Right lobe of liver (tissue), 6 donors: ENCODE measurements at regions not wholly inside any gene's neighbourhood (a gene's known extent, or its start where the extent isn't known, plus 50 kb on each side); places are given as distances from the start of the nearest gene placed in this dataset.
A peak's percentile ranks its signal among the peaks of the same experiment; 100 is the strongest.
"Not testable (repeated sequence)": the region's sequence is repeated elsewhere in the genome, so short reads cannot be mapped to it uniquely, and the experiment has no call there.

Experiments used
- ATAC-seq, 4 donors: fragments of 200-7000 bp; cut with Tn5 transposase; one replicate each; pipeline ENCODE4 v1.9.1; 2020; ENCODE audit warnings: mild to moderate bottlenecking in 4 of 4, moderate library complexity in 4 of 4
- DNase-seq, 3 donors: peaks; one replicate each; pipeline ENCODE4 v3.0.0-alpha.2; 2020
- H3K27ac ChIP-seq, 3 donors: fragments of 200-600 bp; one replicate each; pipeline ENCODE4 v1.8.0; 2022
- H3K27me3 ChIP-seq, 2 donors: fragments of 200-600 bp; one replicate each; pipeline ENCODE4 v1.8.0; 2022
- H3K36me3 ChIP-seq, 4 donors: fragments of 200-600 bp; sonication (generic) in 1 of 4; one replicate each; pipeline versions ENCODE4 v1.5.1 to v1.8.0; 2017 to 2022; ENCODE audit warnings: control low read depth in 1 of 4
- H3K4me1 ChIP-seq, 4 donors: fragments of 200-600 bp; sonication (generic) in 1 of 4; one replicate each; pipeline versions ENCODE4 v1.5.1 to v1.8.0; 2017 to 2022; ENCODE audit warnings: control low read depth in 1 of 4
- H3K4me3 ChIP-seq, 3 donors: fragments of 200-600 bp; one replicate each; pipeline ENCODE4 v1.8.0; 2022
- H3K9me3 ChIP-seq, 4 donors: fragments of 200-600 bp; sonication (generic) in 1 of 4; one replicate each; pipeline versions ENCODE4 v1.5.1 to v1.8.0; 2017 to 2022; ENCODE audit warnings: control low read depth in 1 of 4
- POLR2A ChIP-seq: fragments of 450-650 bp; IDR thresholded peaks from one replicate; pipeline ENCODE4 v1.6.1; 2017; ENCODE audit warnings: antibody characterized with exemption, mild to moderate bottlenecking
- WGBS: methylation state at CpG from one replicate; pipeline ENCODE4 v1.1.6; 2018; ENCODE audit warnings: low coverage, low lambda C conversion rate; ENCODE audit not compliant: insufficient coverage; ENCODE audit errors: missing lambda C conversion rate; 5-methylcytosine and 5-hydroxymethylcytosine counted together
- intact Hi-C, 2 donors: fragments of 100-400 bp; cut with DNase I; formaldehyde crosslinking; loops; one replicate each; pipeline versions ENCODE4 v1.11.2 to v1.14.1; 2022
- TF ChIP-seq, protein P1 (sequence below), 4 donors: fragments of 200-600 bp in 3 of 4; fragments of 450-650 bp in 1 of 4; IDR thresholded peaks; one replicate each; pipeline versions ENCODE4 v1.5.1 to v1.8.0; 2016 to 2022; ENCODE audit warnings: antibody characterized with exemption in 4 of 4, mild to moderate bottlenecking in 2 of 4
- donor health status: DM: no; HTN: yes; CAD: no.
- donor health status: DM: no; HTN: no; CAD: no.
- donor health status: DM: no; HTN: no; CAD: no.
- donor health status: DM: no; HTN: yes; CAD: no.
- donor health status: DM: no; HTN: yes; CAD: no.

DNA sequence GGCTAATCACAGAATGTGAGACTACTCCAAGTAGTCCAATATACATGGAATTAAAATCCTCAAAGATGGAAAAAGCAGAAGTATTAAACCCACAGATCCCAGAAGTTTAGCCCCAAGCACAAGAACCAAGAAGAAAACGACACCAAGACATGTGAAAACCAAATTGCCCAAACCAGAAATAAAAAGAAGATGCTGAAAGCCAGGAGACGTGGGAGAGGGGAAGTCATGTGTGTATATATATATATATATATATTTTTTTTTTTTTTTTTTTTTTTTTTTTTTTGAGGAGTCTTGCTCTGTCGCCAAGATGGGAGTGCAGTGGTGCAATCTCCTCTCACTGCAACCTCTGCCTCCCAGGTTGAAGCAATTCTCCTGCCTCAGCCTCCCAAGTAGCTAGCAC lies 376.9 kb upstream of the FRG1 start:
- H3K36me3 ChIP-seq, DNase-seq, H3K4me1 ChIP-seq, H3K27me3 ChIP-seq, H3K4me3 ChIP-seq, H3K27ac ChIP-seq, H3K9me3 ChIP-seq, ATAC-seq, intact Hi-C loops: not testable (repeated sequence)
- 24% methylated on average over 2 of the region's 3 CpGs for WGBS

DNA sequence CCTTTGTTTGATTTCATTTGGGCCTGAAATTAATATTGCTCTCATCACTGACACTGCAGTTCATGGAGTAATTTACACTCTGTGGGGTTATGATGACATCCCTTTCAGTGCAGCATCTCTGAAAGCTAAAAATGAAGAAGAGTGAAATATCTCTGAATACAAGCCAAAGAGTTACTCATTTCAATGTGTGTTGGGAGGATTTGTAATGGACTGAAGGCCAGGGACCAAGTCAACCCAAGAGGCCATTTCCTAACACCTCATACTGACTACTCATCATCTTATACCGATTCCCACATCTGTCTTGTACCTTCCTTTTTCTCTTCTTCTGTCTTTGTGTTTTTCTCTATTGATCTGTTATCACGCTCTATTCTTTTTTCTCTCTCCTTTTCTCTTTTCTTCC lies 374.4 kb upstream of the FRG1 start:
- H3K27ac ChIP-seq, H3K4me3 ChIP-seq, intact Hi-C loops, H3K9me3 ChIP-seq, H3K36me3 ChIP-seq, ATAC-seq, DNase-seq, H3K4me1 ChIP-seq, H3K27me3 ChIP-seq: not testable (repeated sequence)
- 56% methylated on average over 2 of the region's 2 CpGs for WGBS

DNA sequence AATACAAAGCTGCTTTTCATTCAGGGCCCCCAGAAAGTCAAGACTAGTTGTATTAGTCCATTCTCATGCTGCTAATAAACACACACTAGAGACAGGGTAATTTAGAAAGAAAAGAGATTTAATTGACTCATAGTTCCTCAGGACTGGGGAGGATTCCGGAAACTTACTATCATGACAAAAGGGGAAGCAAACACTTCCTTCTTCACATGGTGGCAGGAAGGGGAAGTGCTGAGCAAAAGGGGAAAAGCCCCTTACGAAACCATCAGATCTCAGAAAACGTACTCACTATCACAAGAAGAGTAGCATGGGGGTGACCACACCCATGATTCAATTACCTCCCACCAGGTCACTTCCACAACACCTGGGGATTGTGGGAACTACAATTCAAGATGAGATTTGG lies 373.8 kb upstream of the FRG1 start:
- 36% methylated on average over 3 of the region's 3 CpGs for WGBS
- H3K27ac ChIP-seq, intact Hi-C loops, H3K4me1 ChIP-seq, H3K27me3 ChIP-seq, H3K4me3 ChIP-seq, H3K36me3 ChIP-seq, DNase-seq, H3K9me3 ChIP-seq: not testable (repeated sequence)
- ATAC-seq, result peak; percentile 29 to 64 (median 50)

DNA sequence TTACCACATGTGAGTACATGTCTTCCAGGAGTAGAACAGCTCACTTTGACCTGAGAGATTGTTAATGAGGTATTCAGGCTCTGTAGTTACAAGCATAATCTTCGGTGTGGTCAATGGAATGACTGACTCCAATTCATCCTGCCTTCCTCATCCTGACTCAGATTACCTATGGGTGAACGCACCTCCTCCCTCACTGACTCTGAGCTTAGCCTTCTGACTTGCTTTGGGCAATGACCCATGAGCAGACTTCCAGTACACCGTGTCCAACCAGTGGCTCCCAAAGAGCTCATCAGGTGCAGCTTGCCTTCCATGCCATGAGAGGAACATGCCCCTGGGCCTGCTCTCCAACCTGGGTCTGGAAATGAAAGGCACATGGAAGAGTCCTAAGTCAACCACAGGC lies 361.0 kb upstream of the FRG1 start:
- H3K4me3 ChIP-seq, intact Hi-C loops, H3K27me3 ChIP-seq, H3K9me3 ChIP-seq, H3K27ac ChIP-seq, H3K36me3 ChIP-seq, H3K4me1 ChIP-seq, DNase-seq: not testable (repeated sequence)
- ATAC-seq, result peak in 1 of 4 donors; percentile 37
- WGBS, result 40% methylated on average over 1 of the region's 3 CpGs

DNA sequence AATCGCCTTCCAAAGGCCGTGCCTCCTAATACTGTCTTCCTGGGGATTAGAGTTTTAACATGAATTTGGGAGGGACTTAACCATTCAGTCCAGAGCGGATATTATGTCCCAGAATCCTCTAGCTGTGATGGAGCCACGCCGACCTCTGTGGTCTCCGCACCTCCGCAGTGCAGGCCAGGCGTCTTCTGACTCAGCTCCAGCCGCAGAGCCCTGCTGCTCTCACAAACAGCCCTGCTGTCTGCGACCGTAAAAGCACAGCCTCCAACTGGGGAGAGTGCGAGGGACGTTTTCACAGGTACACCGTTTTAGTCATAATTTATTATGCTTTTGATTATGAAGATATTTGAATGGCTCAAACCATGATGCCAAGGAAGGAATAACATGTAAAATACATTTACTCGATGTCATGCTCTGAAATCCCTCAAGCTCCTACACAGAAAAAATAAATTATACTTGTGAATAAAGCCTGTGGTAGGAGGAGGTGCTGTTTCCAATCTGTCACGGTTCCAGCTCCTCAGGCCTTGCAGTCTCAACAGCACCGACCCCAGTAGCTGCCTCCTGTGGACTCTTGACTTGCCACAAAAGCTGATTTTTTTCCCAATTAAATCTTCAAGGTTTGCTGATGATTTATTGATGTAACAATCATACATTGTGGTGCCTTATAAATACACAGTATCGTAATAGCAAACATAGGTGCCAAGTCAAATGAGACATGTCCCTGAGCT lies 353.6 kb upstream of the FRG1 start:
- DNase-seq, H3K9me3 ChIP-seq, H3K27ac ChIP-seq, H3K36me3 ChIP-seq, H3K4me1 ChIP-seq, H3K4me3 ChIP-seq, H3K27me3 ChIP-seq, intact Hi-C loops: not testable (repeated sequence)
- WGBS, result 68% methylated on average over 16 of the region's 18 CpGs
- peak in 1 of 4 donors; percentile 28 for ATAC-seq

DNA sequence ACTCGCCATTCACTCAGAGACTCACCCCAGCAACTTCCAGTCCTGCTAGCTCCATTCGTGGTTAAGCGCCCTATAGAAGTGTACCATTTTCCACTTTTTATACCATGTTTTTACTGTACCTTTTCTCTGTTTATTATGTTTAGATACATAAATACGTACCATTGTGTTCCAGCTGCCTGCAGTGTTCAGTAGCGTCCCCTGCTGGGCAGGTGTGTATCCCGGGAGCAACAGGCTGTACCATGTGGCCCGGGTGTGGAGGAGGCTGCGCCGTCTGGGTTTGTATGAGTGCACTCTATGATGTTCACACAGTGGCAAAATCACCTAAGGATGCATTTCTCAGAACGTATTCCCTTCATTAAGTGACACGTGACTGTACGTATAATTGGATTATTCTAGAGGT lies 351.5 kb upstream of the FRG1 start:
- H3K27me3 ChIP-seq, intact Hi-C loops, ATAC-seq, H3K36me3 ChIP-seq, DNase-seq, H3K9me3 ChIP-seq, H3K4me3 ChIP-seq, H3K4me1 ChIP-seq, H3K27ac ChIP-seq: not testable (repeated sequence)
- WGBS, result 78% methylated on average over 8 of the region's 12 CpGs

DNA sequence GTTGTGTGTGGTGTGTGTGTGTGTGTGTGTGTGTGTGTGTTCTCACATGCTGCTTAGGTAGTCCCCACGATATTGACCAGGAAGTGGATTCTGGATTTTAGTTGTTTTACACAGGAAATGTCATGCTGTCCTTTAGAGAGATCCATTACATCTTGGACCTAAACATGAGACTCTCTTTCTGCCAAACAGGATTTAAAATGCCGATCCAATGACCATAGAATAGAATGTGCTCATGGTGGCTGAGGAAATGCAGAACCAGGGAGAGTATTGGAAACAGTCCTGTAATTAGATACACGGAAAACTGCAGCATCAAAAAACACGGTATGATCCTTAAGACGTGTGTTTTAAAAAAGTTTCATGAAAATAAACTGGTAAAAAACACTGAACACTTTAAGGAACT lies 347.8 kb upstream of the FRG1 start:
- ATAC-seq (no peak), DNase-seq (no peak)
- H3K27me3 ChIP-seq, result no peaks in the 10 kb centered on the region
- 55% methylated on average over 5 of the region's 5 CpGs for WGBS
- no peaks in the 10 kb centered on the region for H3K36me3 ChIP-seq
- H3K9me3 ChIP-seq, result no peaks in the 10 kb centered on the region
- TF ChIP-seq POLR2A, result no peak
- TF ChIP-seq, protein P1, sequence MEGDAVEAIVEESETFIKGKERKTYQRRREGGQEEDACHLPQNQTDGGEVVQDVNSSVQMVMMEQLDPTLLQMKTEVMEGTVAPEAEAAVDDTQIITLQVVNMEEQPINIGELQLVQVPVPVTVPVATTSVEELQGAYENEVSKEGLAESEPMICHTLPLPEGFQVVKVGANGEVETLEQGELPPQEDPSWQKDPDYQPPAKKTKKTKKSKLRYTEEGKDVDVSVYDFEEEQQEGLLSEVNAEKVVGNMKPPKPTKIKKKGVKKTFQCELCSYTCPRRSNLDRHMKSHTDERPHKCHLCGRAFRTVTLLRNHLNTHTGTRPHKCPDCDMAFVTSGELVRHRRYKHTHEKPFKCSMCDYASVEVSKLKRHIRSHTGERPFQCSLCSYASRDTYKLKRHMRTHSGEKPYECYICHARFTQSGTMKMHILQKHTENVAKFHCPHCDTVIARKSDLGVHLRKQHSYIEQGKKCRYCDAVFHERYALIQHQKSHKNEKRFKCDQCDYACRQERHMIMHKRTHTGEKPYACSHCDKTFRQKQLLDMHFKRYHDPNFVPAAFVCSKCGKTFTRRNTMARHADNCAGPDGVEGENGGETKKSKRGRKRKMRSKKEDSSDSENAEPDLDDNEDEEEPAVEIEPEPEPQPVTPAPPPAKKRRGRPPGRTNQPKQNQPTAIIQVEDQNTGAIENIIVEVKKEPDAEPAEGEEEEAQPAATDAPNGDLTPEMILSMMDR (IDR thresholded peaks at IDR 0.05), result no peak
- H3K4me3 ChIP-seq, result no peak overlapping the region
- no peak overlapping the region for H3K27ac ChIP-seq
- intact Hi-C loops, result no loop called here
- H3K4me1 ChIP-seq, result no peaks in the 10 kb centered on the region

DNA sequence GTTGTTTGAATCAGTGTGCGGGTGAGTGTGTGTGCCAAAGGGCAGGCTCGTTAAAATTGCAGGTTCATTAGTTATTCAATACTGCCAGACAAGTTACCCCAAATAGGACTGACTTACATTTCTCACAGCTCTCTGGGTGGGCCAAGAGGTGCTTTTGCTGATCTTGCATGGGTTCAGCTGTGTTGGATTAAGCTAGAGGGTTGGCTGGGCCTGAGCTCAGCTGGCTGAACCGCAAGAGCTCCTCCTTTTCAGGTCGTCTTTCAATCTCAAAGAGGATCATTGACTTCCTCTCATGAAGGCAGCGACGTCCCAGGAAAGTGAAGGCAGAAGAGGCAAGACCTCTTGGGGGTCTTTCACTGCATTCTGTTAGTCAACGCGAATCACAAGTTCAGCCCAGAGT lies 343.3 kb upstream of the FRG1 start:
- no peak overlapping the region for H3K27ac ChIP-seq
- no peaks in the 10 kb centered on the region for H3K27me3 ChIP-seq
- no peak for DNase-seq
- no peaks in the 10 kb centered on the region for H3K36me3 ChIP-seq
- no peaks in the 10 kb centered on the region for H3K4me1 ChIP-seq
- no peak overlapping the region for H3K4me3 ChIP-seq
- intact Hi-C loops, result no loop called here
- ATAC-seq, result no peak
- H3K9me3 ChIP-seq, result no peaks in the 10 kb centered on the region
- TF ChIP-seq, protein P1 (IDR thresholded peaks at IDR 0.05), result no peak
- TF ChIP-seq POLR2A, result no peak
- 74% methylated on average over 8 of the region's 8 CpGs for WGBS
